Ascending aorta (tissue), 2 donors: ENCODE measurements at regions not wholly inside any gene's neighbourhood (a gene's known extent, or its start where the extent isn't known, plus 50 kb on each side); places are given as distances from the start of the nearest gene placed in this dataset.
"Not testable (repeated sequence)": the region's sequence is repeated elsewhere in the genome, so short reads cannot be mapped to it uniquely, and the experiment has no call there.

Experiments used
- DNase-seq, 2 donors: peaks; one replicate each; pipeline ENCODE4 v3.0.0-alpha.2; 2019; ENCODE audit warnings: low spot score in 2 of 2
- H3K27ac ChIP-seq, 2 donors: fragments of 200-600 bp; sonication (generic); one replicate each; pipeline ENCODE4 v1.5.1; 2016 to 2017; ENCODE audit warnings: mild to moderate bottlenecking in 1 of 2
- H3K27me3 ChIP-seq: fragments of 200-600 bp; sonication (generic); one replicate; pipeline ENCODE4 v1.5.1; 2017
- H3K36me3 ChIP-seq, 2 donors: fragments of 200-600 bp; sonication (generic); one replicate each; pipeline ENCODE4 v1.5.1; 2016
- H3K4me1 ChIP-seq, 2 donors: fragments of 200-600 bp; sonication (generic); one replicate each; pipeline ENCODE4 v1.5.1; 2016 to 2017; ENCODE audit warnings: mild to moderate bottlenecking in 1 of 2
- H3K4me3 ChIP-seq, 2 donors: fragments of 200-600 bp; sonication (generic); one replicate each; pipeline ENCODE4 v1.5.1; 2016 to 2017; ENCODE audit warnings: mild to moderate bottlenecking in 1 of 2
- H3K9me3 ChIP-seq, 2 donors: fragments of 200-600 bp; sonication (generic); one replicate each; pipeline ENCODE4 v1.5.1; 2016
- CTCF ChIP-seq, 3 experiments: fragments of 200-600 bp in 2 of 3; fragments of 450-650 bp in 1 of 3; sonication (generic) in 2 of 3; IDR thresholded peaks; one replicate each; pipeline ENCODE4 v1.5.1; 2016 to 2019; ENCODE audit warnings: antibody characterized with exemption in 3 of 3, mild to moderate bottlenecking in 1 of 3, moderate library complexity in 1 of 3
- intact Hi-C: fragments of 100-400 bp; cut with DNase I; formaldehyde crosslinking; loops from one replicate; pipeline ENCODE4 v1.15.1; 2023

DNA sequence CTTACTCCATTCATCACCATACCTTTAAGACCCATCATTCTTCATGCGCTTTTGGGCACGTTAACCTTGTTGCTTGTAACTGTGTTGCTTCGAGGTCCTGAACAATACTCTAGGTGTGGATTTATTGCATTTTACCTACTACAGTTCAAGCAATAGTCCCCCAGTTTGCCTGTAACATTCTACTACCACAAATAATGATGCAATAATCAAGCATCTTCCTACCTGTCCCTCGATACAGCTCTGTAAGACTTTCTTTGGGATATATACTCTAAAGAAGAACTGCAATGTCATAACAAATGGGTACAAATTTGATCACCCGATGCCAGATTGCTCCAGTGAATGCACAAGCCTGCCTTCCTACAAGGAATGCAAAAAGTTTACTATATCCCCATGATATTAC, 1342.6 kb upstream of the GJE1 start:
- DNase-seq = no peak

GRCh38 chr6:140789466-140789865, 1343.3 kb upstream of the GJE1 start:
- no peak overlapping the region for H3K27ac ChIP-seq
- no peak for TF ChIP-seq CTCF (IDR thresholded peaks at IDR 0.05)
- H3K4me1 ChIP-seq = peaks cover 0 to 6% of the 10 kb centered on the region in 2 donors
- H3K4me3 ChIP-seq = no peak overlapping the region
- DNase-seq = no peak
- no peaks in the 10 kb centered on the region for H3K27me3 ChIP-seq
- intact Hi-C loops = no loop called here
- H3K36me3 ChIP-seq = no peaks in the 10 kb centered on the region
- H3K9me3 ChIP-seq = peaks cover 0 to 6% of the 10 kb centered on the region in 2 donors

More for the DNA sequence above, 1342.6 kb upstream of the GJE1 start:
- TF ChIP-seq CTCF (IDR thresholded peaks at IDR 0.05) = no peak
- Histone ChIP-seq H3K4me1 (peaks cover 0 to 2% of the 10 kb centered on the region in 2 donors), H3K27me3 (no peaks in the 10 kb centered on the region), H3K36me3 (no peaks in the 10 kb centered on the region), H3K4me3 (no peak overlapping the region), H3K27ac (no peak overlapping the region), H3K9me3 (peaks cover 0 to 6% of the 10 kb centered on the region in 2 donors)
- intact Hi-C loops = no loop called here

GRCh38 chr6:140785926-140786325, 1346.8 kb upstream of the GJE1 start:
- Histone ChIP-seq H3K27ac (no peak overlapping the region), H3K4me1 (peaks cover 0 to 6% of the 10 kb centered on the region in 2 donors), H3K36me3 (no peaks in the 10 kb centered on the region), H3K9me3 (no peaks in the 10 kb centered on the region), H3K4me3 (no peak overlapping the region), H3K27me3 (no peaks in the 10 kb centered on the region)
- no peak for DNase-seq
- intact Hi-C loops = no loop called here
- no peak for TF ChIP-seq CTCF (IDR thresholded peaks at IDR 0.05)

GRCh38 chr6:140784573-140784972, 1348.2 kb upstream of the GJE1 start:
- intact Hi-C loops = no loop called here
- Histone ChIP-seq H3K4me3 (no peak overlapping the region), H3K27ac (no peak overlapping the region), H3K4me1 (peaks cover 0 to 6% of the 10 kb centered on the region in 2 donors), H3K9me3 (no peaks in the 10 kb centered on the region), H3K36me3 (no peaks in the 10 kb centered on the region), H3K27me3 (no peaks in the 10 kb centered on the region)
- no peak for TF ChIP-seq CTCF (IDR thresholded peaks at IDR 0.05)
- no peak for DNase-seq

GRCh38 chr6:140783504-140783903, 1349.2 kb upstream of the GJE1 start:
- H3K4me1 ChIP-seq, intact Hi-C loops, H3K4me3 ChIP-seq, H3K27ac ChIP-seq, DNase-seq, H3K36me3 ChIP-seq, H3K9me3 ChIP-seq, H3K27me3 ChIP-seq: not testable (repeated sequence)

GRCh38 chr6:140782941-140783340, 1349.8 kb upstream of the GJE1 start:
- intact Hi-C loops = no loop called here
- no peak for TF ChIP-seq CTCF (IDR thresholded peaks at IDR 0.05)
- Histone ChIP-seq H3K27ac (no peak overlapping the region), H3K36me3 (no peaks in the 10 kb centered on the region), H3K9me3 (no peaks in the 10 kb centered on the region), H3K4me1 (peaks cover 0 to 6% of the 10 kb centered on the region in 2 donors), H3K27me3 (no peaks in the 10 kb centered on the region), H3K4me3 (no peak overlapping the region)
- no peak for DNase-seq
